ENCODE measurements at regions not wholly inside any gene's neighbourhood (a gene's known extent, or its start where the extent isn't known, plus 50 kb on each side); places are given as distances from the start of the nearest gene placed in this dataset.

DNA sequence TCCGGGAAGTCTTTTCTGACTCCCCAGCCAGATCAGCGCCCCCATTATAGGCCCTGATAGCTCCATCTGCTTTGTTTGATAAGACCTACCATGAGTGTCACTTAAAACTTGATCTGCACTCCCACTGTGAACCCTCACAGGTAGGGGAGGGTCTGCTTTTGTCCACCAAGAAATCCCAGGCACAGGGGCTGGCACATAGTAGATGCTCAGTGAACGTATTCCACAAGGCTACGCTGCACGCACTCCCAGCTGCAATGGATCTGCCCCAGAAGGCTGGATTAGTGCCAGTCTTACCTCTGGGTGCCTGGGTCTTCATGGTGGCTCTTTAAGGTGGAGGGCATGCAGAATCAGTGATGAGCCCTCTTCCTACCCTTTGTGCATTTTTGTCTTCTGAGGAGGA, 447.1 kb downstream of the PTPRU start:
- TF ChIP-seq CTCF (IDR thresholded peaks at IDR 0.05) (no peak), EZH2 (IDR thresholded peaks at IDR 0.05) (no peak), EZH2phosphoT487 (IDR thresholded peaks at IDR 0.05) (no peak)

Data from neural progenitor cell (in vitro differentiated cells).